ENCODE measurements at regions not wholly inside any gene's neighbourhood (a gene's known extent, or its start where the extent isn't known, plus 50 kb on each side); places are given as distances from the start of the nearest gene placed in this dataset.

GRCh38 chr12:12017135-12017581 is 53.6 kb upstream of the BCL2L14 start:
- no peak for DNase-seq

- DNase-seq: no peak
Measured at GRCh38 chr12:12017798-12018197, 52.9 kb upstream of the BCL2L14 start.

- DNase-seq: no peak
Measured at GRCh38 chr12:12018454-12018853, 52.3 kb upstream of the BCL2L14 start.

- DNase-seq: no peak
Measured at GRCh38 chr12:12019881-12020280, 50.9 kb upstream of the BCL2L14 start.

- DNase-seq: no peak
Measured at GRCh38 chr12:12020762-12021161, 50.0 kb upstream of the BCL2L14 start.
